ENCODE measurements at regions not wholly inside any gene's neighbourhood (a gene's known extent, or its start where the extent isn't known, plus 50 kb on each side); places are given as distances from the start of the nearest gene placed in this dataset.

DNA sequence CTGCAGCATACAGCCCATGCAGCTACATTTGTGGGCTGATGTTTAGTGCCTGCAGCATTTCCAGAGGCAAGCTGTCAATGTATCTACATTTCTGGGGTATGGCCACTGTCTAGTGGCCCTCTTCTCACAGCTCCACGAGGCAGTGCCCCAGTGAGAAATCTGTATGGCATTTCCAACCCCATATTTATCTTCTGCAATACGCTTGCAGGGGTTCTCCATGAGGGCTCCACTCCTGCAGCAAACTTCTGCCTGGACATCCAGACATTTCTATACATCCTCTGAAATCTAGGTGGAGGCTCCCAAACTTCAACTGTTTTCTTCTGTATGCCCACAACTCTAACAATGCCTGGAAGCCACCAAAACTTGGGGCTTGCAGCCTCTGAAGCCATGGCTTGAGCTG is 502.3 kb downstream of the C6orf118 start (continued):
- TF ChIP-seq SRF (IDR thresholded peaks at IDR 0.05; ENCODE audit: low read depth) (no peak), CEBPB (IDR thresholded peaks at IDR 0.05; ENCODE audit: low read depth) (no peak)

DNA sequence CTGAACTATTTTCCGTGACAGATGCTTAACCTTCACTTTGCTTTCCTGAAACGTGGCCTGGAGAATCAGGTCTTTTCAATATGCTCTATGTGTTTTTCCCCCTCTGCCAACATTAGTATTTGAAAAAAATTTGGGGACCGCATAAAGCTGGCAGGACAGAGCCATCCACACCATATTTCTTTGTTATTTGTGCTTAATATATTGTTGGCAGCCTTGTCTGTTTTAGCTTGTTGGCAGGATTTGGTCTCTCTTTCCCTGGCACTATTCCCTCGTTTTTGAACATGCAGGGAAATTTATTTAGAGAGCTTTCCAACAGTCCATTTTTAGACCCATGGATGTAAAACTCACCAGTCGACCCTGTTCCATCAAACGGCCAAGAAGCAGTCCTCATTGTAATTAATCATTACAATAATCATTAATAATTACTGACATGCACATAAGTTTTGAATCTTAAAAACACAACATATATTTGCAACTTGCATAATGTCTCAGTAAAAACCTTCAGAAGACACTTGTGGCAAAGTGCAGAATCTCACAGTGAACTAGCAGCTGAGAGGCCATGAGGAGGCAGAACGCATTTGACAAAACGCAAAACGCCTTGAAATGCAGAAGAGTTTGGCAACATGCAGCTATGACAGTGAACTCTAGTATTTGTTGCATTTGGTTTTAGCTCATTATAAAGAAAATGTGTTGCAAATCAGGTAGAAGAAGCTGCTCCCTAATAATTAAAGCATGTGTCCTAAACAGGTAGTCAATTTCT is 514.2 kb downstream of the C6orf118 start:
- BruUV-seq (replicated peaks), result no TSS peak
- no peaks in the 10 kb centered on the region for H4K20me1 ChIP-seq (ENCODE audit: insufficient read depth)
- H2AFZ ChIP-seq (ENCODE audit: low read depth, low read length, poor library complexity, severe bottlenecking), result no peak overlapping the region
- no peaks in the 10 kb centered on the region for H3K36me3 ChIP-seq (ENCODE audit: control insufficient read depth in 1 of 2, insufficient read depth in 2 of 2, low read length in 2 of 2)
- H3K9me3 ChIP-seq (ENCODE audit: control insufficient read depth in 1 of 2, insufficient read depth in 1 of 2, low read depth in 1 of 2, low read length in 2 of 2), result peaks cover 7 to 20% of the 10 kb centered on the region in 2 experiments; a peak in 2 of 4 replicates
- TF ChIP-seq RAD21 (IDR thresholded peaks at IDR 0.05; ENCODE audit: low read depth), result no peak
- no peak for TF ChIP-seq EGR1 (IDR thresholded peaks at IDR 0.05; ENCODE audit: low read depth)
- no peak for TF ChIP-seq ZNF274 (IDR thresholded peaks at IDR 0.05; ENCODE audit: low read depth, low read length)
- TF ChIP-seq JUND (IDR thresholded peaks at IDR 0.05), result no peak
- no peak for TF ChIP-seq ZFX (IDR thresholded peaks at IDR 0.05)
- no peak overlapping the region for H3K9ac ChIP-seq (ENCODE audit: low read length)
- no peak for ATAC-seq
- no peak overlapping the region for H3K27ac ChIP-seq (ENCODE audit: low read depth, low read length)
- no peak overlapping the region for H3K4me3 ChIP-seq (replicated peaks in 1 of 2; ENCODE audit: low read depth in 1 of 2, low read length in 2 of 2)
- no peaks in the 10 kb centered on the region for H3K79me2 ChIP-seq (ENCODE audit: insufficient read depth, low read length)
- CTCF ChIA-PET, result no interaction called here
- H3K4me1 ChIP-seq (ENCODE audit: control insufficient read depth in 1 of 2, insufficient read depth in 2 of 2, low read length in 2 of 2), result no peaks in the 10 kb centered on the region
- no peaks in the 10 kb centered on the region for H3K9me2 ChIP-seq (ENCODE audit: insufficient read depth)
- H3K27me3 ChIP-seq (ENCODE audit: insufficient read depth, low read length), result no peaks in the 10 kb centered on the region
- POLR2A ChIA-PET, result no interaction called here
- RAD21 ChIA-PET (ENCODE audit: low non-redundant PET in 1 of 2, low total read pairs in 2 of 2, uncharacterized antibody in 2 of 2, unreplicated experiment in 2 of 2), result no interaction called here
- no peak for DNase-seq (ENCODE audit: low read depth, low spot score)
- intact Hi-C loops (cut with micrococcal nuclease), result no loop called here
- H3K4me2 ChIP-seq (ENCODE audit: low read length), result no peak overlapping the region

DNA sequence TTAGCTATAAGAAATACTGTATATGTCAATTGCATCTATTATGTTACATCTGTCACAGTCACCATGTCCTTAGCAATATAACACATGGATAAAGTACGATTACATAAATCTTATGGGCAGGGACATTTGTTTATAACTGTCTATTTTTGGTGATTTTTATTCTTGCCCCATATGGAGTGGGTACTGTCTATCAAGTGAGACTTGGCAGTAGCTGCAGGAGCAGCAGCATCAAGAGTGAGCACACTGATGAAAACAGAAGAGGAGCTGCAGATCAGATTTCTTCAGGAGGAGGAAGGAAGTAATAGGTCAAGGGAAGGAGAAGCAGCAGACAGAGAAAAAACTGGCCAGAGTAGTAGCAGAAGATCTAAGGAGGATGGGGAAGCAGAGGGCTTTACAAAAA is 516.7 kb downstream of the C6orf118 start:
- no peaks in the 10 kb centered on the region for H3K79me2 ChIP-seq (ENCODE audit: insufficient read depth, low read length)
- H3K36me3 ChIP-seq (ENCODE audit: control insufficient read depth in 1 of 2, insufficient read depth in 2 of 2, low read length in 2 of 2), result no peaks in the 10 kb centered on the region
- H3K27ac ChIP-seq (ENCODE audit: low read depth, low read length), result no peak overlapping the region
- H3K9me2 ChIP-seq (ENCODE audit: insufficient read depth), result no peaks in the 10 kb centered on the region
- ChIA-PET RAD21 (ENCODE audit: low non-redundant PET in 1 of 2, low total read pairs in 2 of 2, uncharacterized antibody in 2 of 2, unreplicated experiment in 2 of 2) (no interaction called here), CTCF (no interaction called here), POLR2A (no interaction called here)
- no peaks in the 10 kb centered on the region for H3K4me1 ChIP-seq (ENCODE audit: control insufficient read depth in 1 of 2, insufficient read depth in 2 of 2, low read length in 2 of 2)
- DNase-seq (ENCODE audit: low read depth, low spot score) (no peak), ATAC-seq (no peak)
- BruUV-seq (replicated peaks), result no TSS peak
- no peaks in the 10 kb centered on the region for H3K27me3 ChIP-seq (ENCODE audit: insufficient read depth, low read length)
- no peak overlapping the region for H3K4me2 ChIP-seq (ENCODE audit: low read length)
- no peaks in the 10 kb centered on the region for H4K20me1 ChIP-seq (ENCODE audit: insufficient read depth)
- H3K4me3 ChIP-seq (replicated peaks in 1 of 2; ENCODE audit: low read depth in 1 of 2, low read length in 2 of 2), result no peak overlapping the region
- no peak overlapping the region for H2AFZ ChIP-seq (ENCODE audit: low read depth, low read length, poor library complexity, severe bottlenecking)
- intact Hi-C loops (cut with micrococcal nuclease), result loop anchor here (5.0 kb wide), 1 partner anchor 935 kb away; no protein-coding TSS in a partner anchor
- peaks cover 10 to 20% of the 10 kb centered on the region in 2 experiments; a peak in 2 of 4 replicates for H3K9me3 ChIP-seq (ENCODE audit: control insufficient read depth in 1 of 2, insufficient read depth in 1 of 2, low read depth in 1 of 2, low read length in 2 of 2)
- no peak overlapping the region for H3K9ac ChIP-seq (ENCODE audit: low read length)
- TF ChIP-seq POLR2AphosphoS5 (IDR thresholded peaks at IDR 0.05; ENCODE audit: low read depth, low read length) (no peak), CEBPB (IDR thresholded peaks at IDR 0.05; ENCODE audit: low read depth) (no peak), JUND (IDR thresholded peaks at IDR 0.05) (no peak), SIN3A (IDR thresholded peaks at IDR 0.05; ENCODE audit: low read depth) (no peak), TCF7L2 (IDR thresholded peaks at IDR 0.05; ENCODE audit: borderline replicate concordance, extremely low read depth, insufficient read depth, insufficient read length) (no peak), ELF1 (IDR thresholded peaks at IDR 0.05; ENCODE audit: borderline replicate concordance, low read depth) (no peak), ZNF274 (IDR thresholded peaks at IDR 0.05; ENCODE audit: low read depth, low read length) (no peak), SRF (IDR thresholded peaks at IDR 0.05; ENCODE audit: low read depth) (no peak), ZFX (IDR thresholded peaks at IDR 0.05) (no peak), EGR1 (IDR thresholded peaks at IDR 0.05; ENCODE audit: low read depth) (no peak), SP1 (IDR thresholded peaks at IDR 0.05; ENCODE audit: low read depth) (no peak)
- TF ChIP-seq, protein P1, sequence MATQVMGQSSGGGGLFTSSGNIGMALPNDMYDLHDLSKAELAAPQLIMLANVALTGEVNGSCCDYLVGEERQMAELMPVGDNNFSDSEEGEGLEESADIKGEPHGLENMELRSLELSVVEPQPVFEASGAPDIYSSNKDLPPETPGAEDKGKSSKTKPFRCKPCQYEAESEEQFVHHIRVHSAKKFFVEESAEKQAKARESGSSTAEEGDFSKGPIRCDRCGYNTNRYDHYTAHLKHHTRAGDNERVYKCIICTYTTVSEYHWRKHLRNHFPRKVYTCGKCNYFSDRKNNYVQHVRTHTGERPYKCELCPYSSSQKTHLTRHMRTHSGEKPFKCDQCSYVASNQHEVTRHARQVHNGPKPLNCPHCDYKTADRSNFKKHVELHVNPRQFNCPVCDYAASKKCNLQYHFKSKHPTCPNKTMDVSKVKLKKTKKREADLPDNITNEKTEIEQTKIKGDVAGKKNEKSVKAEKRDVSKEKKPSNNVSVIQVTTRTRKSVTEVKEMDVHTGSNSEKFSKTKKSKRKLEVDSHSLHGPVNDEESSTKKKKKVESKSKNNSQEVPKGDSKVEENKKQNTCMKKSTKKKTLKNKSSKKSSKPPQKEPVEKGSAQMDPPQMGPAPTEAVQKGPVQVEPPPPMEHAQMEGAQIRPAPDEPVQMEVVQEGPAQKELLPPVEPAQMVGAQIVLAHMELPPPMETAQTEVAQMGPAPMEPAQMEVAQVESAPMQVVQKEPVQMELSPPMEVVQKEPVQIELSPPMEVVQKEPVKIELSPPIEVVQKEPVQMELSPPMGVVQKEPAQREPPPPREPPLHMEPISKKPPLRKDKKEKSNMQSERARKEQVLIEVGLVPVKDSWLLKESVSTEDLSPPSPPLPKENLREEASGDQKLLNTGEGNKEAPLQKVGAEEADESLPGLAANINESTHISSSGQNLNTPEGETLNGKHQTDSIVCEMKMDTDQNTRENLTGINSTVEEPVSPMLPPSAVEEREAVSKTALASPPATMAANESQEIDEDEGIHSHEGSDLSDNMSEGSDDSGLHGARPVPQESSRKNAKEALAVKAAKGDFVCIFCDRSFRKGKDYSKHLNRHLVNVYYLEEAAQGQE (IDR thresholded peaks at IDR 0.05; ENCODE audit: low read depth), result no peak
- TF ChIP-seq, protein P2, sequence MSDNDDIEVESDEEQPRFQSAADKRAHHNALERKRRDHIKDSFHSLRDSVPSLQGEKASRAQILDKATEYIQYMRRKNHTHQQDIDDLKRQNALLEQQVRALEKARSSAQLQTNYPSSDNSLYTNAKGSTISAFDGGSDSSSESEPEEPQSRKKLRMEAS (IDR thresholded peaks at IDR 0.05), result no peak
